GM12878 (cell line): ENCODE measurements at regions not wholly inside any gene's neighbourhood (a gene's known extent, or its start where the extent isn't known, plus 50 kb on each side); places are given as distances from the start of the nearest gene placed in this dataset.

ENCODE experiments used
- ATAC-seq: fragments of 200-7000 bp; cut with Tn5 transposase; 3 replicates; pipeline ENCODE4 v1.9.1; 2020; ENCODE audit warnings: mild to moderate bottlenecking, moderate library complexity
- BruUV-seq: library from RNA; stranded (reverse); fragments of 400-500 nt; replicated peaks from 2 replicates; lab custom pipeline; 2021; lab: Mats Ljungman, UMichigan
- CTCF ChIA-PET: fragments of 300-600 bp; sonication (Branson Sonifier 250); formaldehyde crosslinking; extraction: SDS; loops from one replicate; lab custom pipeline; 2021; ENCODE audit warnings: inconsistent platforms; lab: Yijun Ruan, JAX
- POLR2A ChIA-PET: fragments of 350-600 bp; formaldehyde crosslinking; extraction: SDS; loops from one replicate; lab custom pipeline; 2021; ENCODE audit warnings: inconsistent platforms; lab: Charles Lee
- RAD21 ChIA-PET: fragments of 300-600 bp; sonication (Branson Sonifier 250); formaldehyde crosslinking; loops from one replicate; lab custom pipeline; 2023; ENCODE audit warnings: antibody characterized with exemption; ENCODE audit not compliant: unreplicated experiment; lab: Charles Lee
- SMC1A ChIA-PET: fragments of 300-600 bp; sonication (Branson Sonifier 250); formaldehyde crosslinking; loops from one replicate; lab custom pipeline; 2023; ENCODE audit not compliant: unreplicated experiment, uncharacterized antibody; lab: Charles Lee
- DNase-seq: peaks from one replicate; pipeline ENCODE4 v3.0.0-alpha.2; 2011; ENCODE audit warnings: low read depth, low spot score
- FAIRE-seq: peaks from 3 replicates; lab custom pipeline; 2011; peaks lifted over from hg19 to GRCh38; lab: Jason Lieb, UNC
- H2AFZ ChIP-seq: 2 replicates; pipeline ENCODE4 v1.6.0; 2011; ENCODE audit warnings: low read depth, low read length, control low read depth; ENCODE audit not compliant: control insufficient read depth
- H3K27ac ChIP-seq: 2 replicates; pipeline ENCODE4 v1.5.1; 2011; ENCODE audit warnings: control low read depth; ENCODE audit not compliant: control insufficient read depth, insufficient read depth
- H3K27me3 ChIP-seq, 2 experiments: replicated peaks in 1 of 2; 2 replicates each; pipeline versions ENCODE4 v1.6.0 to v1.6.1; 2011; ENCODE audit warnings: low read length in 1 of 2; ENCODE audit not compliant: control insufficient read depth in 2 of 2, insufficient read depth in 2 of 2
- H3K36me3 ChIP-seq, 2 experiments: 2 replicates each; pipeline ENCODE4 v1.5.1; 2011; ENCODE audit warnings: low read length in 1 of 2; ENCODE audit not compliant: control insufficient read depth in 2 of 2, insufficient read depth in 2 of 2
- H3K4me1 ChIP-seq: 2 replicates; pipeline ENCODE4 v1.6.1; 2011; ENCODE audit warnings: mild to moderate bottlenecking, low read length, moderate library complexity, mixed read lengths; ENCODE audit not compliant: control insufficient read depth, insufficient read depth
- H3K4me2 ChIP-seq: 2 replicates; pipeline ENCODE4 v1.6.0; 2011; ENCODE audit warnings: control low read depth; ENCODE audit not compliant: control insufficient read depth, insufficient read depth
- H3K4me3 ChIP-seq: fragments of 200-600 bp; sonication (generic); 2 replicates; pipeline ENCODE4 v1.5.1; 2016
- H3K79me2 ChIP-seq: 2 replicates; pipeline ENCODE4 v1.6.0; 2011; ENCODE audit warnings: low read length; ENCODE audit not compliant: control insufficient read depth, insufficient read depth
- H3K9ac ChIP-seq: 2 replicates; pipeline ENCODE4 v1.8.0; 2011; ENCODE audit warnings: low read length, control low read depth, mixed read lengths; ENCODE audit not compliant: control insufficient read depth, insufficient read depth
- H3K9me3 ChIP-seq: replicated peaks from 3 replicates; pipeline ENCODE4 v1.5.1; 2011; ENCODE audit warnings: mild to moderate bottlenecking, low read length; ENCODE audit not compliant: control insufficient read depth, insufficient read depth
- H4K20me1 ChIP-seq: 2 replicates; pipeline ENCODE4 v1.6.0; 2011; ENCODE audit not compliant: control insufficient read depth, insufficient read depth
- BCL11A ChIP-seq: IDR thresholded peaks from 2 replicates; pipeline ENCODE4 v1.6.1; 2011; ENCODE audit warnings: low read depth, low read length
- IKZF2 ChIP-seq, 2 experiments: fragments of 450-650 bp; IDR thresholded peaks; 2 replicates each; pipeline ENCODE4 v1.6.1; 2017; ENCODE audit warnings: mild to moderate bottlenecking in 2 of 2, moderate library complexity in 2 of 2
- KDM1A ChIP-seq: fragments of 200-600 bp; sonication (generic); IDR thresholded peaks from 2 replicates; pipeline ENCODE4 v1.6.1; 2016; ENCODE audit warnings: borderline replicate concordance
- RCOR1 ChIP-seq: conservative IDR thresholded peaks from 2 replicates; pipeline ENCODE4 v1.6.1; 2012; ENCODE audit warnings: low read depth, low read length, improper control_type of control experiment
- STAT3 ChIP-seq: IDR thresholded peaks from 2 replicates; pipeline ENCODE4 v1.6.1; 2011; ENCODE audit warnings: low read depth, low read length, improper control_type of control experiment
- USF1 ChIP-seq: IDR thresholded peaks from 2 replicates; pipeline ENCODE4 v1.6.1; 2011; ENCODE audit warnings: borderline replicate concordance, low read depth, mild to moderate bottlenecking, moderate library complexity, mixed read lengths, low read length; ENCODE audit not compliant: insufficient read depth; ENCODE audit errors: extremely low read length
- YY1 ChIP-seq: IDR thresholded peaks from 2 replicates; pipeline ENCODE4 v1.6.1; 2011; ENCODE audit warnings: low read depth, mild to moderate bottlenecking, low read length
- WGBS: methylation state at CpG from one replicate; pipeline ENCODE4 v1.1.6; 2016; ENCODE audit warnings: low lambda C conversion rate; ENCODE audit not compliant: insufficient replicate concordance, insufficient coverage; ENCODE audit errors: missing lambda C conversion rate; 5-methylcytosine and 5-hydroxymethylcytosine counted together
- in situ Hi-C: fragments of 300-500 bp; cut with MboI; formaldehyde crosslinking; loops from 9 replicates; pipeline ENCODE4 v1.14.3; 2018; ENCODE audit warnings: mixed read lengths
- intact Hi-C: fragments of 100-400 bp; cut with micrococcal nuclease; formaldehyde crosslinking; loops from one replicate; pipeline ENCODE4 v1.14.2; 2022; ENCODE audit not compliant: unreplicated experiment
- TF ChIP-seq, protein P1 (sequence below): fragments of 450-650 bp; IDR thresholded peaks from 2 replicates; pipeline ENCODE4 v1.6.1; 2018; ENCODE audit warnings: borderline replicate concordance, mild to moderate bottlenecking; ENCODE audit not compliant: partially characterized antibody
- TF ChIP-seq, protein P2 (sequence below): fragments of 450-650 bp; IDR thresholded peaks from 2 replicates; pipeline ENCODE4 v1.6.1; 2018; ENCODE audit warnings: mild to moderate bottlenecking, low read depth, moderate library complexity; ENCODE audit not compliant: partially characterized antibody

GRCh38 chr5:107195890-107196395, 474.8 kb downstream of the EFNA5 start:
- Histone ChIP-seq H3K4me1 (no peaks in the 10 kb centered on the region), H4K20me1 (no peaks in the 10 kb centered on the region), H3K27ac (no peak overlapping the region), H3K9ac (no peak overlapping the region), H3K36me3 (no peaks in the 10 kb centered on the region), H3K79me2 (no peaks in the 10 kb centered on the region), H3K27me3 (no peaks in the 10 kb centered on the region), H3K4me3 (no peak overlapping the region)
- DNase-seq, result no peak
- 21% methylated on average over 6 of the region's 6 CpGs for WGBS
- in situ Hi-C loops, result no loop called here
- TF ChIP-seq, protein P1, sequence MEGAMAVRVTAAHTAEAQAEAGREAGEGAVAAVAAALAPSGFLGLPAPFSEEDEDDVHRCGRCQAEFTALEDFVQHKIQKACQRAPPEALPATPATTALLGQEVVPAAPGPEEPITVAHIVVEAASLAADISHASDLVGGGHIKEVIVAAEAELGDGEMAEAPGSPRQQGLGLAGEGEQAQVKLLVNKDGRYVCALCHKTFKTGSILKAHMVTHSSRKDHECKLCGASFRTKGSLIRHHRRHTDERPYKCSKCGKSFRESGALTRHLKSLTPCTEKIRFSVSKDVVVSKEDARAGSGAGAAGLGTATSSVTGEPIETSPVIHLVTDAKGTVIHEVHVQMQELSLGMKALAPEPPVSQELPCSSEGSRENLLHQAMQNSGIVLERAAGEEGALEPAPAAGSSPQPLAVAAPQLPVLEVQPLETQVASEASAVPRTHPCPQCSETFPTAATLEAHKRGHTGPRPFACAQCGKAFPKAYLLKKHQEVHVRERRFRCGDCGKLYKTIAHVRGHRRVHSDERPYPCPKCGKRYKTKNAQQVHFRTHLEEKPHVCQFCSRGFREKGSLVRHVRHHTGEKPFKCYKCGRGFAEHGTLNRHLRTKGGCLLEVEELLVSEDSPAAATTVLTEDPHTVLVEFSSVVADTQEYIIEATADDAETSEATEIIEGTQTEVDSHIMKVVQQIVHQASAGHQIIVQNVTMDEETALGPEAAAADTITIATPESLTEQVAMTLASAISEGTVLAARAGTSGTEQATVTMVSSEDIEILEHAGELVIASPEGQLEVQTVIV, result no peak
- TF ChIP-seq, protein P2, sequence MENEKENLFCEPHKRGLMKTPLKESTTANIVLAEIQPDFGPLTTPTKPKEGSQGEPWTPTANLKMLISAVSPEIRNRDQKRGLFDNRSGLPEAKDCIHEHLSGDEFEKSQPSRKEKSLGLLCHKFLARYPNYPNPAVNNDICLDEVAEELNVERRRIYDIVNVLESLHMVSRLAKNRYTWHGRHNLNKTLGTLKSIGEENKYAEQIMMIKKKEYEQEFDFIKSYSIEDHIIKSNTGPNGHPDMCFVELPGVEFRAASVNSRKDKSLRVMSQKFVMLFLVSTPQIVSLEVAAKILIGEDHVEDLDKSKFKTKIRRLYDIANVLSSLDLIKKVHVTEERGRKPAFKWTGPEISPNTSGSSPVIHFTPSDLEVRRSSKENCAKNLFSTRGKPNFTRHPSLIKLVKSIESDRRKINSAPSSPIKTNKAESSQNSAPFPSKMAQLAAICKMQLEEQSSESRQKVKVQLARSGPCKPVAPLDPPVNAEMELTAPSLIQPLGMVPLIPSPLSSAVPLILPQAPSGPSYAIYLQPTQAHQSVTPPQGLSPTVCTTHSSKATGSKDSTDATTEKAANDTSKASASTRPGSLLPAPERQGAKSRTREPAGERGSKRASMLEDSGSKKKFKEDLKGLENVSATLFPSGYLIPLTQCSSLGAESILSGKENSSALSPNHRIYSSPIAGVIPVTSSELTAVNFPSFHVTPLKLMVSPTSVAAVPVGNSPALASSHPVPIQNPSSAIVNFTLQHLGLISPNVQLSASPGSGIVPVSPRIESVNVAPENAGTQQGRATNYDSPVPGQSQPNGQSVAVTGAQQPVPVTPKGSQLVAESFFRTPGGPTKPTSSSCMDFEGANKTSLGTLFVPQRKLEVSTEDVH, result no peak
- TF ChIP-seq IKZF2 (IDR thresholded peaks at IDR 0.05) (no peak), BCL11A (no peak), YY1 (no peak), KDM1A (no peak), USF1 (no peak), RCOR1 (no peak), STAT3 (no peak)
- TF ChIP-seq, all 136 proteins: peak for 0
- no peak overlapping the region for H3K4me2 ChIP-seq
- SMC1A ChIA-PET, result interaction anchor here (0.6 to 1.0 kb wide), 4 partner anchors 17 to 163 kb away, joined by 3 read pairs; no protein-coding TSS in a partner anchor
- POLR2A ChIA-PET, result no interaction called here
- RAD21 ChIA-PET, result no interaction called here
- FAIRE-seq, result no peak
- intact Hi-C loops, result no loop called here
- no peaks in the 10 kb centered on the region; the same call in 2 of the 3 replicates for H3K9me3 ChIP-seq
- CTCF ChIA-PET, result interaction anchor here (0.7 to 1.3 kb wide), 2 partner anchors 51 to 92 kb away, joined by 3 to 4 read pairs; no protein-coding TSS in a partner anchor
- no peak for ATAC-seq
- no TSS peak for BruUV-seq
- H2AFZ ChIP-seq, result no peak overlapping the region
